GM12874 (cell line): ENCODE measurements at regions not wholly inside any gene's neighbourhood (a gene's known extent, or its start where the extent isn't known, plus 50 kb on each side); places are given as distances from the start of the nearest gene placed in this dataset.

Experiments
- TF ChIP-seq, protein P1 (sequence below): IDR thresholded peaks from 2 replicates; pipeline ENCODE4 v1.5.1; 2011; ENCODE audit warnings: low read depth, mild to moderate bottlenecking, control low read depth, low read length, moderate library complexity; ENCODE audit not compliant: insufficient read depth

DNA sequence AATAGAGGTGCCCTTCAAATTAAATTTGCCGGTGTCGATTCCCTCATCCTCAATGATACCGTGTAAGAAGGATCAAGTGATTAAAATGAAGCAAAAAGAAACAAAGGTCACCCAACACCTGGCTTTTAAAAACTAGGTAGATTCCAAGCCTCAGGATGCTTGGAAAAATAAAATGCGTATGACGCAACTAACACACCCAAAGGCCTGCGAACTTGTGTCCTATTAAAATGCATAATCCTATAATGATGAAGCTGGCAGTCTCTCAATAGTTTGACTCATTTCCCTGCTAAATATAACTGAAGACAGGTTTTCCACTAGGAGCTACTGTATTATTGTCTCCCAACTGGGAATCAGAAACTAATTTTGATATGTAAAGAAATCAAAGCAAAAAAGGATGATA lies 263.2 kb downstream of the DHX15 start:
- TF ChIP-seq, protein P1, sequence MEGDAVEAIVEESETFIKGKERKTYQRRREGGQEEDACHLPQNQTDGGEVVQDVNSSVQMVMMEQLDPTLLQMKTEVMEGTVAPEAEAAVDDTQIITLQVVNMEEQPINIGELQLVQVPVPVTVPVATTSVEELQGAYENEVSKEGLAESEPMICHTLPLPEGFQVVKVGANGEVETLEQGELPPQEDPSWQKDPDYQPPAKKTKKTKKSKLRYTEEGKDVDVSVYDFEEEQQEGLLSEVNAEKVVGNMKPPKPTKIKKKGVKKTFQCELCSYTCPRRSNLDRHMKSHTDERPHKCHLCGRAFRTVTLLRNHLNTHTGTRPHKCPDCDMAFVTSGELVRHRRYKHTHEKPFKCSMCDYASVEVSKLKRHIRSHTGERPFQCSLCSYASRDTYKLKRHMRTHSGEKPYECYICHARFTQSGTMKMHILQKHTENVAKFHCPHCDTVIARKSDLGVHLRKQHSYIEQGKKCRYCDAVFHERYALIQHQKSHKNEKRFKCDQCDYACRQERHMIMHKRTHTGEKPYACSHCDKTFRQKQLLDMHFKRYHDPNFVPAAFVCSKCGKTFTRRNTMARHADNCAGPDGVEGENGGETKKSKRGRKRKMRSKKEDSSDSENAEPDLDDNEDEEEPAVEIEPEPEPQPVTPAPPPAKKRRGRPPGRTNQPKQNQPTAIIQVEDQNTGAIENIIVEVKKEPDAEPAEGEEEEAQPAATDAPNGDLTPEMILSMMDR = no peak

DNA sequence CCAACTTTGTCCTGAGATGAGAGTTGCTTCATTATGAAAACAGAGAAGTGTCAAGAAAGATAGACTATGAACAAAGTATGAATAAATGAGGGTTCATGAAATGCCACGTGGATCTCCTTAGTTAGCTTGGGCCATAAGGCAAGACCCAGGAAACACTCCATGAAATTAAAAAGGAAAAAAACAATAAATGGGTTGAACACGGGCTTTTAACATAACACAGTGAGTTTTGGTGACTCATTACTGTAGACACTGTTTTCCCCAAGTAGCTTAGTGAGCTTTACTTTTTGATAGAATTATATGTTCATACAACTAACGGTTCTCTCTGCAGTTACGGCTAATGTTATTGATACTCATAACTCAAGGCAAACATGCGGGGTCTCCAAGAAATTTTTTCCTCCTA lies 265.0 kb downstream of the DHX15 start:
- TF ChIP-seq, protein P1 = no peak

DNA sequence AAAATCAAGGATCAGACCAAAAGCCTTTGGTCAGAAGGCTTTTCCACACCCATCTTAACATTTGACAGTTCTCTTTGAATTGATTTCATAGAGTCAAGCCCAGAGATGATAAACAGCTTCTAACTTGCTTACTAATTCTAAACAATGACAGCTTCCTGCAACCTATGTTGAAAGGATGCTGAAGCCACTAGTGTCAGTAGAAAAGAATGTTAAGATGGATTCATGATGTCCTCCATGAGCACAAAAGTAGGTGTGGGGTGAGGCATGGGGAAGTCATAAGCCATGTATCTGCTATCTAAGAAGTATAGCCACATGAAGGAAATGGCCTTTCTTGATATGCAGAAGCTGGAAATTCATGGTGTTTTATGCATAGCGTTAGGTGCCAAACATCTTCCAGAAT lies 269.3 kb downstream of the DHX15 start:
- TF ChIP-seq, protein P1 = no peak

DNA sequence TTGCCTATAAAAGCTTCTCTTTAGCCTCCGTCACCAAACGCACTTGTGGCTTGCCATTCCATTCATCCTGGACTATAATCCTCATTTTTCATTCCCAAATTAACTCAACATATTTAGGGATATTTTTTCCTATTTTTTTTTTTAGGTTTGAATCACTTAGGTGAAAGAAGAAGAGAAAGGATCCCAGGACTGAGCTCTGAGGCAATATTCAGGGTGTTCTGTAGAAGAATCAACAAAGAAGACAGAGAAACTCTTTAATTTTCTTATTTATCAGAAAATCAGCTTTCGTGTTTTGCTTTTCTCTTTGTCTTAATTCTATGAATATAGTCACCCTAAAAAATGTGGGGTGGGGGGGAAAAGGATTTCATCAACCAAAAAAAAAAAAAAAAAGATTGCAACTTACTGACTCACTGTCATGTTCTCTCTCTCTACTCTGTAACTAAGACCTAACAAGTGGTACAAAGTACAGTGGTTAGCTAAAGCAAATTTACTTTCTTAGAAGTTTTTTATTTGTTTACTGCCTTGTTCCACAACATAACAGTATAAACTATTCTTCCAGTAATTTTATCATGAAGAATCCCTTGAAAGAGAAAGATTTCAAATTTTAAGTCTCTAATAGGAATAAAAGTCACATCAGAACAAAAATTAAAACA lies 272.0 kb downstream of the DHX15 start:
- TF ChIP-seq, protein P1 = no peak

DNA sequence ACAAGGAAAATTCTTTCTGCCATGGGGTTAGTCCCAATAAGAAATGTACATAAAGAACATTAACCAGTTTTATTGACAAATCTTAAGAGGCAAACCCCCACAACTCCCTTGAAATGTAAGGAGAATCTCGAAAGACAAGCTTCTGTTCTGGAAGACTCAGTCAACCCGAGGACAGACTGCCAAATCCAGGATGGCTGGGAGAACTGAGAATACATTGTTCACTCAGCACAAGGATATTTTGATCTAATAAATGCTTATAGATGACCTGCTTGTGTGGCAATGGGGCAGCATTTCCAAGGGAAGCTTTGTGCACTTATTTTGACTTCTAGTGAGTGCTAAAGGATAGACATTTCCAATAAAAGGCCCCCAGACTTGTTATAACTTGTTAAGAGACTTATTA lies 280.4 kb downstream of the DHX15 start:
- TF ChIP-seq, protein P1 = no peak

DNA sequence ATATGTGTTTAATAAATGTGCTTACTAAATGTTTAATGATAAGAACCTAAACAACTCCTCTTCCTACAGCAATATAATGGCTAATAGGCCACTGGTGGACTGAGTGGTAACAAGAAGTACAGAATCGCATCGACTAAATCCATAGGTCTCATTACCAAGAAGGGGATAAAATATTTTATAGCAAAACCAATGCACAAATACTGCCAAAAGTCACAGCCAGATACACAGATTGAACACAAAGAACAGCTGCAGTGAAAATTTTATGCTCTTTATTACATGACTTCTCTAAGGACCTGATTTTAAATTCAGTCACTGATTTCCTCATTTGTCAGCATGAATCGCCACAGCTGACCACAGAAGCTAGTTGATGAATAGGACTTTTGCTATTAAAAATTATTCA lies 285.4 kb downstream of the DHX15 start:
- TF ChIP-seq, protein P1 = no peak

DNA sequence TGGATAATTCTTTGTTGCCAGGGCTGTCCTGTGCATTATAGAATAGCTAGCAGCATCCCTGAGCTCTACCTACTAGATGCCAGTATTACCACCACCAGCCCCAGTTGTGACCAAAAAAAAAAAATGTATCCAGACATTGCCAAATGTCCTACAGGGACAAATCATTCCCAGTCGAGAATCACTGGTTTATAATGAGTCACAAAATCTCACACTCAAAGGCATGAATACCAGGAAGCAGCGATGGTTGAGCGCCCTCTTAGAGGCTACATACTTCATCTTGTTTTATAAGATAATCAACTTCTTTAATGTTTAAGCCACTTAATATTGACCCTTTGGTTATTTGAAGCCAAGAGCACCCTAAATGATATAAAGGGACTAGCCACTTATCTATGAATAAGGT lies 297.3 kb downstream of the DHX15 start:
- TF ChIP-seq, protein P1 = no peak
